Calu3 (cell line): ENCODE measurements at regions not wholly inside any gene's neighbourhood (a gene's known extent, or its start where the extent isn't known, plus 50 kb on each side); places are given as distances from the start of the nearest gene placed in this dataset.

Source experiments
- BruUV-seq: library from RNA; stranded (reverse); fragments of 400-500 nt; replicated peaks from 2 replicates; lab custom pipeline; 2021; lab: Mats Ljungman, UMichigan
- CTCF ChIA-PET: fragments of 300-600 bp; sonication (Branson Sonifier 250); formaldehyde crosslinking; loops from one replicate; lab custom pipeline; 2022; ENCODE audit warnings: antibody characterized with exemption; lab: Charles Lee
- DNase-seq: peaks from one replicate; pipeline ENCODE4 v3.0.0; 2022
- H3K27ac Mint-ChIP-seq: one replicate; pipeline ENCODE4 v1.8.0; 2022; ENCODE audit warnings: mixed read lengths; ENCODE audit not compliant: unreplicated experiment
- H3K27me3 Mint-ChIP-seq: one replicate; pipeline ENCODE4 v1.8.0; 2022; ENCODE audit warnings: mixed read lengths; ENCODE audit not compliant: unreplicated experiment
- H3K36me3 Mint-ChIP-seq: one replicate; pipeline ENCODE4 v1.8.0; 2022; ENCODE audit warnings: mild to moderate bottlenecking, moderate library complexity, mixed read lengths; ENCODE audit not compliant: insufficient read depth, unreplicated experiment
- H3K4me1 Mint-ChIP-seq: one replicate; pipeline ENCODE4 v1.8.0; 2022; ENCODE audit warnings: mild to moderate bottlenecking, low read depth, mixed read lengths; ENCODE audit not compliant: unreplicated experiment
- H3K4me3 Mint-ChIP-seq: one replicate; pipeline ENCODE4 v1.8.0; 2022; ENCODE audit warnings: mild to moderate bottlenecking, low read depth, moderate library complexity, mixed read lengths; ENCODE audit not compliant: unreplicated experiment
- H3K9me3 Mint-ChIP-seq: one replicate; pipeline ENCODE4 v1.8.0; 2022; ENCODE audit warnings: low read depth, mixed read lengths; ENCODE audit not compliant: unreplicated experiment
- intact Hi-C: fragments of 100-400 bp; cut with micrococcal nuclease; formaldehyde crosslinking; loops from one replicate; pipeline ENCODE4 v1.10.0; 2022; ENCODE audit not compliant: unreplicated experiment
- TF ChIP-seq, protein P1 (sequence below): fragments of 200-600 bp; IDR thresholded peaks from one replicate; pipeline ENCODE4 v1.8.0; 2022; ENCODE audit warnings: antibody characterized with exemption; ENCODE audit not compliant: unreplicated experiment

- no TSS peak for BruUV-seq
- H3K4me3 Mint-ChIP-seq: no peak overlapping the region
- no peak overlapping the region for H3K27ac Mint-ChIP-seq
- H3K4me1 Mint-ChIP-seq: no peaks in the 10 kb centered on the region
- intact Hi-C loops: no loop called here
- no peaks in the 10 kb centered on the region for H3K9me3 Mint-ChIP-seq
- DNase-seq: no peak
- H3K27me3 Mint-ChIP-seq: no peaks in the 10 kb centered on the region
- no peaks in the 10 kb centered on the region for H3K36me3 Mint-ChIP-seq
- CTCF ChIA-PET: no interaction called here
- TF ChIP-seq, protein P1, sequence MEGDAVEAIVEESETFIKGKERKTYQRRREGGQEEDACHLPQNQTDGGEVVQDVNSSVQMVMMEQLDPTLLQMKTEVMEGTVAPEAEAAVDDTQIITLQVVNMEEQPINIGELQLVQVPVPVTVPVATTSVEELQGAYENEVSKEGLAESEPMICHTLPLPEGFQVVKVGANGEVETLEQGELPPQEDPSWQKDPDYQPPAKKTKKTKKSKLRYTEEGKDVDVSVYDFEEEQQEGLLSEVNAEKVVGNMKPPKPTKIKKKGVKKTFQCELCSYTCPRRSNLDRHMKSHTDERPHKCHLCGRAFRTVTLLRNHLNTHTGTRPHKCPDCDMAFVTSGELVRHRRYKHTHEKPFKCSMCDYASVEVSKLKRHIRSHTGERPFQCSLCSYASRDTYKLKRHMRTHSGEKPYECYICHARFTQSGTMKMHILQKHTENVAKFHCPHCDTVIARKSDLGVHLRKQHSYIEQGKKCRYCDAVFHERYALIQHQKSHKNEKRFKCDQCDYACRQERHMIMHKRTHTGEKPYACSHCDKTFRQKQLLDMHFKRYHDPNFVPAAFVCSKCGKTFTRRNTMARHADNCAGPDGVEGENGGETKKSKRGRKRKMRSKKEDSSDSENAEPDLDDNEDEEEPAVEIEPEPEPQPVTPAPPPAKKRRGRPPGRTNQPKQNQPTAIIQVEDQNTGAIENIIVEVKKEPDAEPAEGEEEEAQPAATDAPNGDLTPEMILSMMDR: no peak
These were observed 163.3 kb downstream of the PYDC2 start for GRCh38 chr3:191624299-191624698.

DNA sequence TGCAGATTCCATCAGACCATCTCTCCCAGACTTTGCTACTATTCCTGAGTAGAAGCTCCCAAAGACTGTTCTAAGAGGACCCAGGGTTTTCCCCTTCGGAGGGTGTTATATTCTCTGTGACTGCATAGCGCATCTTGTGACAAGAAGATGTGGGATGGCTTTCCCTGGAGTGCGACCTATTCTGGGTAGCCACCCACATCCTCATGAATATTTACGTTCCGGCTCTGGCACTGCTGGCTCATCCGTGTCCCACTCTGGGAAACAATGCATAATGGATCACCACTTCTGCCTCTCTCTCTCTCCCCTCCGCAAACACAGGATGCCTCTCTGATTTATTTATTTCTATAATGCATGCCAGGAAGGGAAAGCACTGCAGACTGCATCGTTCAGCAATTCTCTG lies 166.1 kb downstream of the PYDC2 start:
- no peaks in the 10 kb centered on the region for H3K36me3 Mint-ChIP-seq
- BruUV-seq: no TSS peak
- no peak overlapping the region for H3K27ac Mint-ChIP-seq
- intact Hi-C loops: no loop called here
- CTCF ChIA-PET: no interaction called here
- DNase-seq: no peak
- no peaks in the 10 kb centered on the region for H3K27me3 Mint-ChIP-seq
- TF ChIP-seq, protein P1: no peak
- H3K4me1 Mint-ChIP-seq: no peaks in the 10 kb centered on the region
- no peaks in the 10 kb centered on the region for H3K9me3 Mint-ChIP-seq
- no peak overlapping the region for H3K4me3 Mint-ChIP-seq

DNA sequence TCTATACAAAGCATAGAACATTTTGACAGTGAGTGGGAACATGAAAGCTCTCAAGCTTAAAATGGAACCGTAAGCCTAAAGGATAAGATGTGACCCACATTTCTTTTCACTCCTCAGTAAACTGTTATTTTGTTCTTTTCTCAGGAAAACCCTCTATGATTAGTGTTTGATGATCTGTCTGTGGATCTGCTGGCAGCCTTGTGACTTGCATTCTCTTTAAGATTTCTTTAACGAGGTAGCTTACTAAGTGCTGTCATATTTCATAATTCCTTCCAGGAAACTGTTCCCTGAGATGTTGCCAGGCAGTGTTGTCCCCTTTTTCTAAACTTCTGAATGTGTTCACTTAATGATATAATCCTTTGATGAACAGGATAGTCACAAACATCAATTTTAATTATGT lies 167.6 kb downstream of the PYDC2 start:
- no peaks in the 10 kb centered on the region for H3K4me1 Mint-ChIP-seq
- BruUV-seq: no TSS peak
- no peaks in the 10 kb centered on the region for H3K36me3 Mint-ChIP-seq
- no peak overlapping the region for H3K27ac Mint-ChIP-seq
- no peaks in the 10 kb centered on the region for H3K9me3 Mint-ChIP-seq
- no peaks in the 10 kb centered on the region for H3K27me3 Mint-ChIP-seq
- intact Hi-C loops: no loop called here
- TF ChIP-seq, protein P1: no peak
- H3K4me3 Mint-ChIP-seq: no peak overlapping the region
- no peak for DNase-seq
- CTCF ChIA-PET: no interaction called here

DNA sequence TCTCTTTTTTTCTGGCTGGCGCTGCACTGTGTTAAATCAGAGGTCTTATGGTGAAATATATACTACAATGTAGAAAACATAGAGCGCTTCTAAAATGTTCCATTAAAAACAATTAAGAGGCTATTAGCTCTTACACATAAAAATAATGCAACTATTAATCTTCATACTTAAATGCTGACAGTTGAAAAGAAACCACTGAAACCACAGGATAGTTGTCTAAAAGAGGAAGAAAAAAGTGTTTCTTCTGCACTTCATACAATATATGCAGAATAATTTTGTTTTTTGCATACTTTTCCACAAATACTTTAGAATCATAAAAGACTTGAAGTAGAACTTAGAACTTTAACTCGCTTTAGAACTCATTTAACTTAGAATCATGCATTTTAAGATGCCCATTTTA lies 170.5 kb downstream of the PYDC2 start:
- intact Hi-C loops: no loop called here
- H3K9me3 Mint-ChIP-seq: no peaks in the 10 kb centered on the region
- no peak overlapping the region for H3K4me3 Mint-ChIP-seq
- H3K27ac Mint-ChIP-seq: no peak overlapping the region
- no peaks in the 10 kb centered on the region for H3K27me3 Mint-ChIP-seq
- CTCF ChIA-PET: interaction anchor here (0.7 to 1.3 kb wide), 2 partner anchors 14 to 201 kb away, joined by 3 read pairs; no protein-coding TSS in a partner anchor
- BruUV-seq: no TSS peak
- H3K36me3 Mint-ChIP-seq: no peaks in the 10 kb centered on the region
- TF ChIP-seq, protein P1: no peak
- no peaks in the 10 kb centered on the region for H3K4me1 Mint-ChIP-seq
- no peak for DNase-seq
